ENCODE measurements at regions not wholly inside any gene's neighbourhood (a gene's known extent, or its start where the extent isn't known, plus 50 kb on each side); places are given as distances from the start of the nearest gene placed in this dataset.
"Not testable (repeated sequence)": the region's sequence is repeated elsewhere in the genome, so short reads cannot be mapped to it uniquely, and the experiment has no call there.

DNA sequence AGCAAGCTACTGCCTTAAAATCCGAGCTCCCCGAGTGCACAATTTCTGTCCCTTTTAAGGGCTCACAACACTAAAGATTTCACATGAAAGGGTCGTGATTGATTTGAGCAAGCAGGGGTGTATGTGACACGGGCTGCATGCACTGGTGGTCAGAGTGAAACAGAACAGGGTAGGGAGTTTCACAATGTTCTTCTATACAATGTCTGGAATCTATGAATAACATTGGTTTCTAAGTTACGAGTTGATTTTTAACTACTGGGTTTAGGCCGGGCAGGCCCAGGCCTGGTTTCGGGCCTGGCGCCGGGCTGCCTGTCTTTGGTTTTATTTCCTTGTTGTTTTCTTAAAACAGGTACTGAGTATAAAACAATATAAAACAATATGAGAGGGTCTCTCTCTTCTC lies 199.9 kb upstream of the CHORDC1 start:
- not testable (repeated sequence) for TF ChIP-seq RCOR1 (IDR thresholded peaks at IDR 0.05; ENCODE audit: low read length); POLR2AphosphoS5 (IDR thresholded peaks at IDR 0.05; ENCODE audit: low read depth, low read length); RAD21 (IDR thresholded peaks at IDR 0.05; ENCODE audit: low read length); SMC3 (IDR thresholded peaks at IDR 0.05; ENCODE audit: low read depth, low read length); JUND (IDR thresholded peaks at IDR 0.05); SIN3A (IDR thresholded peaks at IDR 0.05; ENCODE audit: borderline replicate concordance, low read depth, low read length); MEF2A (IDR thresholded peaks at IDR 0.05; ENCODE audit: borderline replicate concordance, low read depth); RFX5 (IDR thresholded peaks at IDR 0.05; ENCODE audit: low read length); FOXJ3 (CRISPR knock-in tag; IDR thresholded peaks at IDR 0.05)
- TF ChIP-seq, protein P1, sequence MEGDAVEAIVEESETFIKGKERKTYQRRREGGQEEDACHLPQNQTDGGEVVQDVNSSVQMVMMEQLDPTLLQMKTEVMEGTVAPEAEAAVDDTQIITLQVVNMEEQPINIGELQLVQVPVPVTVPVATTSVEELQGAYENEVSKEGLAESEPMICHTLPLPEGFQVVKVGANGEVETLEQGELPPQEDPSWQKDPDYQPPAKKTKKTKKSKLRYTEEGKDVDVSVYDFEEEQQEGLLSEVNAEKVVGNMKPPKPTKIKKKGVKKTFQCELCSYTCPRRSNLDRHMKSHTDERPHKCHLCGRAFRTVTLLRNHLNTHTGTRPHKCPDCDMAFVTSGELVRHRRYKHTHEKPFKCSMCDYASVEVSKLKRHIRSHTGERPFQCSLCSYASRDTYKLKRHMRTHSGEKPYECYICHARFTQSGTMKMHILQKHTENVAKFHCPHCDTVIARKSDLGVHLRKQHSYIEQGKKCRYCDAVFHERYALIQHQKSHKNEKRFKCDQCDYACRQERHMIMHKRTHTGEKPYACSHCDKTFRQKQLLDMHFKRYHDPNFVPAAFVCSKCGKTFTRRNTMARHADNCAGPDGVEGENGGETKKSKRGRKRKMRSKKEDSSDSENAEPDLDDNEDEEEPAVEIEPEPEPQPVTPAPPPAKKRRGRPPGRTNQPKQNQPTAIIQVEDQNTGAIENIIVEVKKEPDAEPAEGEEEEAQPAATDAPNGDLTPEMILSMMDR (IDR thresholded peaks at IDR 0.05) = not testable (repeated sequence)
- TF ChIP-seq, protein P2, sequence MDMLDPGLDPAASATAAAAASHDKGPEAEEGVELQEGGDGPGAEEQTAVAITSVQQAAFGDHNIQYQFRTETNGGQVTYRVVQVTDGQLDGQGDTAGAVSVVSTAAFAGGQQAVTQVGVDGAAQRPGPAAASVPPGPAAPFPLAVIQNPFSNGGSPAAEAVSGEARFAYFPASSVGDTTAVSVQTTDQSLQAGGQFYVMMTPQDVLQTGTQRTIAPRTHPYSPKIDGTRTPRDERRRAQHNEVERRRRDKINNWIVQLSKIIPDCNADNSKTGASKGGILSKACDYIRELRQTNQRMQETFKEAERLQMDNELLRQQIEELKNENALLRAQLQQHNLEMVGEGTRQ (IDR thresholded peaks at IDR 0.05; ENCODE audit: borderline replicate concordance, low read depth, low read length) = not testable (repeated sequence)
- TF ChIP-seq, protein P3, sequence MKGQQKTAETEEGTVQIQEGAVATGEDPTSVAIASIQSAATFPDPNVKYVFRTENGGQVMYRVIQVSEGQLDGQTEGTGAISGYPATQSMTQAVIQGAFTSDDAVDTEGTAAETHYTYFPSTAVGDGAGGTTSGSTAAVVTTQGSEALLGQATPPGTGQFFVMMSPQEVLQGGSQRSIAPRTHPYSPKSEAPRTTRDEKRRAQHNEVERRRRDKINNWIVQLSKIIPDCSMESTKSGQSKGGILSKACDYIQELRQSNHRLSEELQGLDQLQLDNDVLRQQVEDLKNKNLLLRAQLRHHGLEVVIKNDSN (IDR thresholded peaks at IDR 0.05; ENCODE audit: borderline replicate concordance, low read depth) = not testable (repeated sequence)
- TF ChIP-seq, protein P4, sequence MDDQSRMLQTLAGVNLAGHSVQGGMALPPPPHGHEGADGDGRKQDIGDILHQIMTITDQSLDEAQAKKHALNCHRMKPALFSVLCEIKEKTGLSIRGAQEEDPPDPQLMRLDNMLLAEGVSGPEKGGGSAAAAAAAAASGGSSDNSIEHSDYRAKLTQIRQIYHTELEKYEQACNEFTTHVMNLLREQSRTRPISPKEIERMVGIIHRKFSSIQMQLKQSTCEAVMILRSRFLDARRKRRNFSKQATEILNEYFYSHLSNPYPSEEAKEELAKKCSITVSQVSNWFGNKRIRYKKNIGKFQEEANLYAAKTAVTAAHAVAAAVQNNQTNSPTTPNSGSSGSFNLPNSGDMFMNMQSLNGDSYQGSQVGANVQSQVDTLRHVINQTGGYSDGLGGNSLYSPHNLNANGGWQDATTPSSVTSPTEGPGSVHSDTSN (IDR thresholded peaks at IDR 0.05) = not testable (repeated sequence)
- TF ChIP-seq, protein P5, sequence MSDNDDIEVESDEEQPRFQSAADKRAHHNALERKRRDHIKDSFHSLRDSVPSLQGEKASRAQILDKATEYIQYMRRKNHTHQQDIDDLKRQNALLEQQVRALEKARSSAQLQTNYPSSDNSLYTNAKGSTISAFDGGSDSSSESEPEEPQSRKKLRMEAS (IDR thresholded peaks at IDR 0.05; ENCODE audit: low read depth) = not testable (repeated sequence)

Measured in SK-N-SH (cell line).